Erythroblast (primary cell): ENCODE measurements at regions not wholly inside any gene's neighbourhood (a gene's known extent, or its start where the extent isn't known, plus 50 kb on each side); places are given as distances from the start of the nearest gene placed in this dataset.

Experiments
- GATA1 ChIP-seq: IDR thresholded peaks from 2 replicates; pipeline ENCODE4 v1.6.1; 2011; ENCODE audit warnings: low read depth, mild to moderate bottlenecking, control low read depth, low read length, moderate library complexity
- POLR2A ChIP-seq: IDR thresholded peaks from 2 replicates; pipeline ENCODE4 v1.6.1; 2011; ENCODE audit warnings: mild to moderate bottlenecking, low read length

- no peak for TF ChIP-seq POLR2A
- TF ChIP-seq GATA1 = no peak
Measured at GRCh38 chr21:34003428-34003827, 70.0 kb upstream of the MRPS6 start.
